Peyer's patch (tissue), 4 donors: ENCODE measurements at regions not wholly inside any gene's neighbourhood (a gene's known extent, or its start where the extent isn't known, plus 50 kb on each side); places are given as distances from the start of the nearest gene placed in this dataset.

Source experiments
- POLR2A ChIP-seq, 2 donors: fragments of 450-650 bp; IDR thresholded peaks; one replicate each; pipeline ENCODE4 v1.5.1; 2017; ENCODE audit warnings: antibody characterized with exemption in 2 of 2, mild to moderate bottlenecking in 2 of 2, moderate library complexity in 2 of 2
- TF ChIP-seq, protein P1 (sequence below), 6 experiments: fragments of 450-650 bp in 4 of 6; fragments of 200-600 bp in 2 of 6; sonication (generic) in 1 of 6; IDR thresholded peaks; one replicate each; pipeline ENCODE4 v1.5.1; 2017 to 2019; ENCODE audit warnings: antibody characterized with exemption in 6 of 6, mild to moderate bottlenecking in 3 of 6, moderate library complexity in 1 of 6

DNA sequence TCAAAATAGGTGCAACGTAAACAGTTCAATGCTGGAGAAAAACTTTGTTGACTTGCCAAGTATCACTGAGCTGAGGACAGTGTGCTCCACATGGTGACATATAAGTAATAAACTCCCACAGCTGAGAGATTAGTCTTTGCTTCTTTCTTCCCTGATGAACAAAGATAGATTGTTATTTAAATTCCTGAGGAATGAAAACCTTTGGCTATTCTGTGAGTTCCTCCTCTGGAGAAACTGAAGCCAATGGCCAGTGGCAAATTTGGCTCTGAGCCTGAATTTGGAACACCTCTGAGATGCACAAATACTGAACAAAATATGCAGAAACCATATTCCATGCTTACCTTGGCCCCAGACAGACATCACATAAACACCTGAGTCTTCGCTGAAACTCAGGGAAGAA is 63.3 kb downstream of the RPL22L1 start:
- TF ChIP-seq POLR2A (IDR thresholded peaks at IDR 0.05) = no peak
- TF ChIP-seq, protein P1, sequence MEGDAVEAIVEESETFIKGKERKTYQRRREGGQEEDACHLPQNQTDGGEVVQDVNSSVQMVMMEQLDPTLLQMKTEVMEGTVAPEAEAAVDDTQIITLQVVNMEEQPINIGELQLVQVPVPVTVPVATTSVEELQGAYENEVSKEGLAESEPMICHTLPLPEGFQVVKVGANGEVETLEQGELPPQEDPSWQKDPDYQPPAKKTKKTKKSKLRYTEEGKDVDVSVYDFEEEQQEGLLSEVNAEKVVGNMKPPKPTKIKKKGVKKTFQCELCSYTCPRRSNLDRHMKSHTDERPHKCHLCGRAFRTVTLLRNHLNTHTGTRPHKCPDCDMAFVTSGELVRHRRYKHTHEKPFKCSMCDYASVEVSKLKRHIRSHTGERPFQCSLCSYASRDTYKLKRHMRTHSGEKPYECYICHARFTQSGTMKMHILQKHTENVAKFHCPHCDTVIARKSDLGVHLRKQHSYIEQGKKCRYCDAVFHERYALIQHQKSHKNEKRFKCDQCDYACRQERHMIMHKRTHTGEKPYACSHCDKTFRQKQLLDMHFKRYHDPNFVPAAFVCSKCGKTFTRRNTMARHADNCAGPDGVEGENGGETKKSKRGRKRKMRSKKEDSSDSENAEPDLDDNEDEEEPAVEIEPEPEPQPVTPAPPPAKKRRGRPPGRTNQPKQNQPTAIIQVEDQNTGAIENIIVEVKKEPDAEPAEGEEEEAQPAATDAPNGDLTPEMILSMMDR (IDR thresholded peaks at IDR 0.05) = no peak
